GM19351 (cell line): ENCODE measurements at regions not wholly inside any gene's neighbourhood (a gene's known extent, or its start where the extent isn't known, plus 50 kb on each side); places are given as distances from the start of the nearest gene placed in this dataset.
"Not testable (repeated sequence)": the region's sequence is repeated elsewhere in the genome, so short reads cannot be mapped to it uniquely, and the experiment has no call there.

Experiments
- ATAC-seq: cut with Tn5 transposase; IDR thresholded peaks from one replicate; pipeline ENCODE4 v1.9.1; 2021; ENCODE audit warnings: mild to moderate bottlenecking, moderate library complexity; ENCODE audit not compliant: unreplicated experiment

- ATAC-seq, result no peak
Observed at GRCh38 chr7:10708447-10708846, 265.2 kb upstream of the PHF14 start.

- no peak for ATAC-seq
Observed at GRCh38 chr7:10718768-10719167, 254.9 kb upstream of the PHF14 start.

GRCh38 chr7:10720042-10720441 lies 253.6 kb upstream of the PHF14 start:
- no peak for ATAC-seq

- ATAC-seq, result no peak
Observed at GRCh38 chr7:10721289-10721688, 252.4 kb upstream of the PHF14 start.

GRCh38 chr7:10723832-10724231 lies 249.8 kb upstream of the PHF14 start:
- no peak for ATAC-seq

- peak; percentile 41 for ATAC-seq
Observed at GRCh38 chr7:10724449-10724848, 249.2 kb upstream of the PHF14 start.

DNA sequence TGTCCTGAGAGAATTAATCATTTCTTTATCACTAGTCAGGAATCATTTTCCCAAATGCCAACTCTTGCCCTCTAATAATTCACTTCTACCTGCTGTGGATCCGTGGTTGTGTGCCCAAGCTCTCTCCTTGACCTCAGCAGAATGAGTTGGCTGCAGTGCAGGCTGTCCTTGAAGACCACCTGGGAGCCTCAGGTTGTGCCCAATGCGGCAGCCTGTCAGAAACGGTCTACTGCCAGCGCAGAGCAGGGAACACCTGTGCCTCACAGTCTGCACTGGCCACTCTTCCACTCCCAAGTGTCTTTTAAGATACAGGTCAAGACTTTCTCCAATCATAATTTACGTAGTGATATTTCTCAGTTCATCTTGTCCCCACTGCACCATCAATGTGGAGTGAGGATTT lies 246.0 kb upstream of the PHF14 start:
- no peak for ATAC-seq

GRCh38 chr7:10731253-10731773 lies 242.4 kb upstream of the PHF14 start:
- ATAC-seq, result no peak

DNA sequence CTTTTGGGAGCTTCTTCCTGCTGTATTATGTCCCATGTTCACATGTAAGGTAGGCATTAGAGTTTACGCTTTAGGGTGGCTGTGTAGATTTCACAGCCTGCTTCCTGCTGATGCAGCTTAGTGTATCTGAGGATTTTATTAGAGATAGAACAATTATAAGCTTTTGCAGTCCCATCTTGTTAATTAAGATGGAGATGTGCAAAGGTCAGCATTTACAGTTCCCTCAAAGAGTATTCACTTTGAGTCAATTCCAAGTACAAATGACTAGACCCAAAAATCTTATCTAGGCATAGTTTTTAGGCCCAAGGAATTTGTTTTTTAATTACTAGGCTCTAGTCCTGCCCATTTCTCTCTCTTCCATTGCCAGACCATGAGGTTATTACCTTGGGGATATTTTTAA lies 239.9 kb upstream of the PHF14 start:
- no peak for ATAC-seq

- ATAC-seq, result no peak
Observed at GRCh38 chr7:10734595-10734994, 239.1 kb upstream of the PHF14 start.

- ATAC-seq, result no peak
Observed at GRCh38 chr7:10739401-10739800, 234.3 kb upstream of the PHF14 start.

DNA sequence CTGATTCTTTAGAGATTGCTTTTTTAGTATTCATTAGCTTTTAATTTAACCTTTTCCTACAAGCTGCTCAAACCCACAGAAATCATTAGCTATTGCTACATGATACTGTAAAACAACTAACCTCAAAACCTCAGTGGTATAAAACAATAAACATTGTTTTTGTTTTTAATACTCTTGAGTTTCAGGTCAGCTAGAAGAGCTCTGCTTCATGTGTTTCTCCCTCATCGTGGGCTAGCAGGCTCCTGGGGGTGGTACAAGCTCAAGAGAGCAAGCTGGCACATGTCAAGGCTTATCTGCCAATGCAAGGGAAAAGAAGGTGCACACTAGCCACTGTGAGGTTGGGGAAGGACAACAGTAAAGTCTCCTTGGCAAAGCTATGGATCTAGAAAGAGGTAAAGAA lies 232.9 kb upstream of the PHF14 start:
- ATAC-seq, result no peak

- no peak for ATAC-seq
Observed at GRCh38 chr7:10756981-10757380, 216.7 kb upstream of the PHF14 start.

GRCh38 chr7:10759120-10759519 lies 214.6 kb upstream of the PHF14 start:
- no peak for ATAC-seq

DNA sequence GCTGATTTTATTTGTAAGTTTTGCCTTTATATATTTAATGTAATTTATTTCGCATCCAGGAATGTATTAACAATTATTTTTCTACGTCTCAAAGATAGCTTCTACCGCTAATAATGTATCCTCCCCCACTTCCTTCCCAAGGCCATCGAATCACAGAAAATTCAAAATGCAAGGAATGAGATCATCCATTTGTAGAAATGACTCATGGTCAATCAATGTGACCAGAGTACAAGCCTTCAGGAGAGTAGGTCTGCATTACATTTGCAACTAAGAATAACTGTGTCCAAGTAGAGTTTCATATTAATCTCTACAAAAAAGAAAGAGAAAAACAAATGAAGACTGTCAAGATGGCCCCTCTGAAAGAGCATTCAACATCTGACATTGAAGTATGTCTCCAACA lies 205.9 kb upstream of the PHF14 start:
- no peak for ATAC-seq

GRCh38 chr7:10770176-10770575 lies 203.5 kb upstream of the PHF14 start:
- no peak for ATAC-seq

DNA sequence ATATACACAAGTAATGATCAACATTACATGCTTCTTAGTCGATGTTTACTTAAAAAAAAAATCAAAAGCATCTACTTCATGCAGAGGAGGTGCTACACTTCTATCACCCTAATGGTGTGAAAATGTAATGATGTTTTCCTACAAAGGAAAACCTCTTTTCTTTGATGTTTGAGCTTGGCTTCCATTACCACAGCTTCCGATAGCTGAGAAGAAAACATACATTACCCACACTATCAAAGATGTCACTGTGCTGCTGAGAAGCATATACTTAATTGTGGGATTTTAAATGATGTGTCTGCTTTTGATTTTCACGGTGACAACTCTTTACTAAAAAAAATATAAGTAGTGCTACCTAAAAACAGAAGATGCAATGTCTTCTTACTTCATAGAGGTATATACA lies 200.2 kb upstream of the PHF14 start:
- no peak for ATAC-seq

GRCh38 chr7:10779465-10780399 lies 193.9 kb upstream of the PHF14 start:
- ATAC-seq, result no peak

DNA sequence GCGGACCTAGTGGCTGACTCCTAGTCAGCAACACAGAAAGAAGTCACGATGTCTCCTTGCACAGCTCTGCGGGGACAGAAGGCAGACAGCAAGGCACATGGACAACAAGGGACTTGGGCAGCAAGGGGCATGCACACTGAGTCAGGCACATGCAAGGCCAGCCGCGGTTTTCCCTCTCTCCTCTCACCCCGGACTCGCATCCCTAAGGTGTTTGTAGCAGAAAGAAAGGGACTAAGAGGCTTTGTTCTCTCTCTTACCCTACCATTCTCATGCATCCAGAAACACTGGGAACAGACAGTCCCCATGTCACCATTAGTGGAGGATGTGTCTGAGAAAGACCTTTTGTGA lies 193.3 kb upstream of the PHF14 start:
- ATAC-seq, result no peak

GRCh38 chr7:10786976-10787375 lies 186.7 kb upstream of the PHF14 start:
- not testable (repeated sequence) for ATAC-seq

DNA sequence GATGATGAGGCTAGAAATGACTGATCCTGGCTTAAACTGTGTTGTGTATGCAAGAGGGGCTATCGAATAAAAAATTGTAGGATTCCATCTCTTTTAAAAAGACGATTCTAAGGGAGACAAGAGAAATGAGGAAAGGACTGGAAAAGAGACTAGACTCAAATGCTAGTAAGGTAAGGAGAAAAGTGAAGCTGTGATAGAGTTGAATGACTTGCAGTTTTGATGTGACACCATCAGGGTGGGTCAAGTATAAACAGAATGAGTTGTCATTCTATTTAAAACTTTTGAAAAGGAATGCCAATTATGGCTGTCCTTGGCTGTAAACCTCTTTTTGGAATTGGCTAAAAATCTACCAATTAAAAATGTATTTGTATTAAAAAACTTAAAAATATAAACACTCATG lies 184.5 kb upstream of the PHF14 start:
- ATAC-seq, result no peak

DNA sequence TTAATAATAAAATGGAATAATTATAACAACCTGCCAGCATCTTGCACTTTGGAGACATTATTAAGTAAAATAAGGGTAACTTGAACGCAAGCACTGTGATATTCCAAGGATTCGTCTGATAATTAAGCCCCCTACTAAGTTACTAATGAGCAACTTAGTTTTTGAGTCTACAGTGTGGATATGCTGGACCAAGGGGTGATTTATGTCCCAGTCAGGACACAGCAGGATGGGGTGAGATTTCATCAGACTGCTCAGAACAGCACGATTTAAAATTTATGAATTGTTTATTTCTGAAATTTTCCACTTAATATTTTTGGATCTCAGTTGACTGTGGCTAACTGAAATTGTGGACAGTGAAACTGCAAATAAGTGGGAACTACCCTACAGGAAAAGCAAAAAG lies 182.8 kb upstream of the PHF14 start:
- ATAC-seq, result no peak
